DOHH2 (cell line): ENCODE measurements at regions not wholly inside any gene's neighbourhood (a gene's known extent, or its start where the extent isn't known, plus 50 kb on each side); places are given as distances from the start of the nearest gene placed in this dataset.
"Not testable (repeated sequence)": the region's sequence is repeated elsewhere in the genome, so short reads cannot be mapped to it uniquely, and the experiment has no call there.

Experiments
- H3F3A ChIP-seq: fragments of 200-600 bp; sonication (generic), shearing (Covaris generic); 2 replicates; pipeline ENCODE4 v1.6.0; 2016; ENCODE audit warnings: antibody characterized with exemption, mild to moderate bottlenecking; ENCODE audit not compliant: control insufficient read depth, insufficient read depth
- H3K27ac ChIP-seq: fragments of 200-600 bp; sonication (generic); 2 replicates; pipeline ENCODE4 v1.5.1; 2014; ENCODE audit warnings: low read depth, mild to moderate bottlenecking, low read length, moderate library complexity
- H3K27me3 ChIP-seq: fragments of 200-600 bp; sonication (generic); 2 replicates; pipeline ENCODE4 v1.6.1; 2014; ENCODE audit warnings: mild to moderate bottlenecking, low read length, mixed read lengths; ENCODE audit not compliant: control insufficient read depth
- H3K36me3 ChIP-seq: fragments of 200-600 bp; sonication (generic); 2 replicates; pipeline ENCODE4 v1.6.1; 2014; ENCODE audit warnings: mild to moderate bottlenecking, low read length, moderate library complexity, mixed read lengths; ENCODE audit not compliant: control insufficient read depth
- H3K4me1 ChIP-seq: fragments of 200-600 bp; sonication (generic); 2 replicates; pipeline ENCODE4 v1.6.1; 2014; ENCODE audit warnings: mild to moderate bottlenecking, low read length, mixed read lengths; ENCODE audit not compliant: control insufficient read depth
- H3K4me2 ChIP-seq: fragments of 200-600 bp; sonication (generic); 2 replicates; pipeline ENCODE4 v1.6.0; 2014; ENCODE audit warnings: mild to moderate bottlenecking, low read length, moderate library complexity
- H3K4me3 ChIP-seq: fragments of 200-600 bp; sonication (generic); 2 replicates; pipeline ENCODE4 v1.5.1; 2014; ENCODE audit warnings: mild to moderate bottlenecking, low read length, mixed read lengths
- H3K79me2 ChIP-seq: fragments of 200-600 bp; sonication (generic); 2 replicates; pipeline ENCODE4 v1.6.1; 2014; ENCODE audit warnings: mild to moderate bottlenecking, low read length, mixed read lengths; ENCODE audit not compliant: control insufficient read depth
- H3K9me2 ChIP-seq: fragments of 200-600 bp; sonication (generic); replicated peaks from 2 replicates; pipeline ENCODE4 v1.6.1; 2014; ENCODE audit warnings: mild to moderate bottlenecking, low read length, mixed read lengths; ENCODE audit not compliant: control insufficient read depth
- H3K9me3 ChIP-seq: fragments of 200-600 bp; sonication (generic); 2 replicates; pipeline ENCODE4 v1.6.1; 2014; ENCODE audit warnings: antibody characterized with exemption, low read length, mixed read lengths; ENCODE audit not compliant: control insufficient read depth, insufficient read depth
- H4K20me1 ChIP-seq: fragments of 200-600 bp; sonication (generic); 2 replicates; pipeline ENCODE4 v1.6.0; 2014; ENCODE audit warnings: low read depth, mild to moderate bottlenecking, antibody characterized with exemption, low read length, moderate library complexity; ENCODE audit not compliant: control insufficient read depth, insufficient read depth
- CTCF ChIP-seq: fragments of 200-600 bp; sonication (generic); IDR thresholded peaks from one replicate; pipeline ENCODE4 v1.5.1; 2014; ENCODE audit warnings: antibody characterized with exemption, mild to moderate bottlenecking, low read depth, low read length; ENCODE audit not compliant: poor library complexity, severe bottlenecking
- EZH2phosphoT487 ChIP-seq: fragments of 200-600 bp; sonication (generic); IDR thresholded peaks from 2 replicates; pipeline ENCODE4 v1.6.1; 2017; ENCODE audit warnings: borderline replicate concordance, mild to moderate bottlenecking, antibody characterized with exemption, low read length, moderate library complexity, mixed read lengths

DNA sequence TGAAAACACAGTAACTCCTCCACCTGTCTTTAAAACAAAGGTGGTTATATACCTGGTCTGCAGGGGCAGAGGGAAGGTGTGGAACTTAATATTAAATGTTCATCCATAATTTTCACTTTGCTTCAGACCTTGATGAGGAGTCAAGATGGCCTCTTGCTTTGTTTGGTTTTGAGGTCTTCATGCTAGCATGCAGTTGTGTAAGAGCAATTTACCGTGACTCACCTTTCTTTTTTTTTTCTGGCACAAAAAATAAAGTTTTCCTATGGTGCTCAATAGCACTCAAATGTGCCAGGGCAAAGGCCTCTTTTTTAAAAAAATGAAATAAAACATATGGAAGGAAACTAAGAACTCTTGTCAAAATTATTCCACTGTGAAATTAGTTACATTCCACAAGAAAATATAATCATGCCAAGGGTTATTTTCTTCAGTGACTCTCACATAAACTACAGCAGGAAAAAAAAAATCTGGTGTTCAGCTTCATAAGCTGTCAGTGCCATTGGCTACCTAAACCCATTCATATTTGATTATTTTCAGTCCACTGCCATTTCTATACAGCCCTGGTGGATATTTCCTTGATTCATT, 128.2 kb downstream of the SLC7A11 start:
- Histone ChIP-seq H4K20me1 (no peaks in the 10 kb centered on the region), H3K4me1 (peaks cover 14% of the 10 kb centered on the region), H3K4me2 (peak overlapping the region; percentile 23; the same call in 1 of the 2 replicates), H3K9me3 (no peaks in the 10 kb centered on the region), H3K79me2 (no peaks in the 10 kb centered on the region), H3K9me2 (no peaks in the 10 kb centered on the region), H3K27me3 (no peaks in the 10 kb centered on the region), H3K36me3 (no peaks in the 10 kb centered on the region), H3K4me3 (no peak overlapping the region), H3F3A (no peaks in the 10 kb centered on the region), H3K27ac (no peak overlapping the region)
- no peak for TF ChIP-seq CTCF
- TF ChIP-seq EZH2phosphoT487 = no peak

DNA sequence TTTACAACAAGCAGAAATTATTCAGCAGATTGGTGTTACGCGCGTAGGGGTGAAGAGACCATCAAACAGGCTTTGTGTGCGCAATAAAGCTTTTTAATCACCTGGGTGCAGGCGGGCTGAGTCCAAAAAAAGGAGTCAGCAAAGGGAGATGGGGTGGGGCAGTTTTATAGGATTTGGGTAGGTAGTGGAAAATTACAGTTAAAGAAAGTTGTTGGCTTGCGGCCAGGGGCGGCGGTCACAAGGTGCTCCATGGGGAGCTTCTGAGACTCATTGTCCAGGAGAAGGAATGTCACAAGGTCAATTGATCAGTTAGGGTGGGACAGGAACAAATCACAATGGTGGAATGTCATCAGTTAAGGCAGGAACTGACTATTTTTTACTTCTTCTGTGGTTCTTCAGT, 129.3 kb downstream of the SLC7A11 start:
- not testable (repeated sequence) for H3K9me3 ChIP-seq

DNA sequence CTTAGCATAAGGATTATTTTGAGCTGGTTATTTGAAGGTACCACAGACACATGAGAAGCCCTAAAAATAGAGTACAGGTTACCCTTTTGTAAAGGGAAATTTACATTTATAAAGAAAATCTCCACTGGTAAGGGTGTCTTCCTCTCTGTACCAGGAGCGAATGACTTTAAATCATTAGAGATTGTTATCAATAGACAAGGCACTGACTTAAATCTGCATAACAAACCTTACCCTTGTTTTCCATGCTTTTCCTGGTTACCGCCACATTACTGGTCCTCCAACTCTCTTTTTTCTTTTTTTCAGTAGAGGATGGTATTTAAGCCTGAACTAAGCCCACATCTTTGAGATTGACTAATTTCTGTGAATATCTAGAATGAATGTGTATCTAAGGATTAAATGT, 129.8 kb downstream of the SLC7A11 start:
- H3K4me1 ChIP-seq = peaks cover 14% of the 10 kb centered on the region
- no peak overlapping the region for H3K4me2 ChIP-seq
- H3K9me2 ChIP-seq = no peaks in the 10 kb centered on the region
- no peaks in the 10 kb centered on the region for H3K36me3 ChIP-seq
- no peaks in the 10 kb centered on the region for H3K79me2 ChIP-seq
- TF ChIP-seq EZH2phosphoT487 (no peak), CTCF (no peak)
- peaks cover 4% of the 10 kb centered on the region; the same call in 1 of the 2 replicates for H3K9me3 ChIP-seq
- H3K4me3 ChIP-seq = no peak overlapping the region
- H3K27me3 ChIP-seq = no peaks in the 10 kb centered on the region
- no peaks in the 10 kb centered on the region for H4K20me1 ChIP-seq
- no peak overlapping the region for H3K27ac ChIP-seq
- H3F3A ChIP-seq = no peaks in the 10 kb centered on the region

More for the DNA sequence above, 129.3 kb downstream of the SLC7A11 start:
- not testable (repeated sequence) for H3K27me3 ChIP-seq, H3K9me2 ChIP-seq, H3K36me3 ChIP-seq, H4K20me1 ChIP-seq, H3K79me2 ChIP-seq, H3K27ac ChIP-seq, H3K4me2 ChIP-seq, H3K4me3 ChIP-seq, H3F3A ChIP-seq
- H3K4me1 ChIP-seq = peaks cover 14% of the 10 kb centered on the region

- Histone ChIP-seq H3K9me2 (no peaks in the 10 kb centered on the region), H3K27ac (no peak overlapping the region), H3K79me2 (no peaks in the 10 kb centered on the region), H4K20me1 (no peaks in the 10 kb centered on the region), H3F3A (no peaks in the 10 kb centered on the region), H3K4me1 (peaks cover 14% of the 10 kb centered on the region), H3K36me3 (no peaks in the 10 kb centered on the region), H3K4me2 (no peak overlapping the region), H3K4me3 (no peak overlapping the region), H3K9me3 (peaks cover 4% of the 10 kb centered on the region; the same call in 1 of the 2 replicates), H3K27me3 (no peaks in the 10 kb centered on the region)
- TF ChIP-seq CTCF (no peak), EZH2phosphoT487 (no peak)
These were observed 130.6 kb downstream of the SLC7A11 start for GRCh38 chr4:138111462-138112000.
